Endothelial cell (in vitro differentiated cells): ENCODE measurements at regions not wholly inside any gene's neighbourhood (a gene's known extent, or its start where the extent isn't known, plus 50 kb on each side); places are given as distances from the start of the nearest gene placed in this dataset.
"Not testable (repeated sequence)": the region's sequence is repeated elsewhere in the genome, so short reads cannot be mapped to it uniquely, and the experiment has no call there.

Experiments used
- DNase-seq: peaks from one replicate; pipeline ENCODE4 v3.0.0; 2021; ENCODE audit warnings: low spot score
- H3K27ac Mint-ChIP-seq: one replicate; pipeline ENCODE4 v1.8.0; 2021; ENCODE audit warnings: mixed read lengths, inconsistent platforms; ENCODE audit not compliant: unreplicated experiment
- H3K27me3 Mint-ChIP-seq: one replicate; pipeline ENCODE4 v1.8.0; 2021; ENCODE audit warnings: mild to moderate bottlenecking, moderate library complexity, mixed read lengths, inconsistent platforms; ENCODE audit not compliant: unreplicated experiment
- H3K36me3 Mint-ChIP-seq: one replicate; pipeline ENCODE4 v1.8.0; 2021; ENCODE audit warnings: mild to moderate bottlenecking, low read depth, mixed read lengths, inconsistent platforms; ENCODE audit not compliant: unreplicated experiment
- H3K4me1 Mint-ChIP-seq: one replicate; pipeline ENCODE4 v1.8.0; 2021; ENCODE audit warnings: mild to moderate bottlenecking, mixed read lengths, inconsistent platforms; ENCODE audit not compliant: unreplicated experiment
- H3K4me3 Mint-ChIP-seq: one replicate; pipeline ENCODE4 v1.8.0; 2021; ENCODE audit warnings: mild to moderate bottlenecking, mixed read lengths, inconsistent platforms; ENCODE audit not compliant: unreplicated experiment
- H3K9me3 Mint-ChIP-seq: one replicate; pipeline ENCODE4 v1.8.0; 2021; ENCODE audit warnings: mixed read lengths, inconsistent platforms; ENCODE audit not compliant: unreplicated experiment
- CTCF ChIP-seq: fragments of 200-600 bp; sonication (generic); IDR thresholded peaks from one replicate; pipeline ENCODE4 v1.5.0; 2021; ENCODE audit warnings: antibody characterized with exemption; ENCODE audit not compliant: unreplicated experiment

GRCh38 chr6:67009818-67010217 lies 1302.8 kb upstream of the EYS start:
- H3K27me3 Mint-ChIP-seq = no peaks in the 10 kb centered on the region
- no peak overlapping the region for H3K4me3 Mint-ChIP-seq
- DNase-seq = no peak

GRCh38 chr6:67003844-67004243 lies 1296.8 kb upstream of the EYS start:
- no peak overlapping the region for H3K4me3 Mint-ChIP-seq
- no peak overlapping the region for H3K27ac Mint-ChIP-seq
- H3K27me3 Mint-ChIP-seq = no peaks in the 10 kb centered on the region
- no peak for DNase-seq
- H3K4me1 Mint-ChIP-seq = no peaks in the 10 kb centered on the region
- H3K9me3 Mint-ChIP-seq = no peaks in the 10 kb centered on the region
- no peaks in the 10 kb centered on the region for H3K36me3 Mint-ChIP-seq
- TF ChIP-seq CTCF = no peak

More at GRCh38 chr6:67009818-67010217, 1302.8 kb upstream of the EYS start:
- no peak overlapping the region for H3K27ac Mint-ChIP-seq
- no peaks in the 10 kb centered on the region for H3K9me3 Mint-ChIP-seq
- TF ChIP-seq CTCF = peak; percentile 50
- no peaks in the 10 kb centered on the region for H3K4me1 Mint-ChIP-seq
- H3K36me3 Mint-ChIP-seq = no peaks in the 10 kb centered on the region

- H3K4me1 Mint-ChIP-seq = no peaks in the 10 kb centered on the region
- no peak overlapping the region for H3K27ac Mint-ChIP-seq
- no peak overlapping the region for H3K4me3 Mint-ChIP-seq
- H3K36me3 Mint-ChIP-seq = no peaks in the 10 kb centered on the region
- H3K9me3 Mint-ChIP-seq = peaks cover 4% of the 10 kb centered on the region
- no peak for TF ChIP-seq CTCF
- no peak for DNase-seq
- no peaks in the 10 kb centered on the region for H3K27me3 Mint-ChIP-seq
These were observed 1293.1 kb upstream of the EYS start for GRCh38 chr6:67000121-67000520.

- H3K36me3 Mint-ChIP-seq, H3K27me3 Mint-ChIP-seq, H3K4me1 Mint-ChIP-seq, H3K27ac Mint-ChIP-seq, H3K4me3 Mint-ChIP-seq, DNase-seq, H3K9me3 Mint-ChIP-seq: not testable (repeated sequence)
These were observed 1290.6 kb upstream of the EYS start for GRCh38 chr6:66997579-66997978.

GRCh38 chr6:66995669-66996068 lies 1288.6 kb upstream of the EYS start:
- H3K36me3 Mint-ChIP-seq = no peaks in the 10 kb centered on the region
- TF ChIP-seq CTCF = no peak
- H3K9me3 Mint-ChIP-seq = peaks cover 4% of the 10 kb centered on the region
- no peaks in the 10 kb centered on the region for H3K4me1 Mint-ChIP-seq
- no peak overlapping the region for H3K4me3 Mint-ChIP-seq
- H3K27ac Mint-ChIP-seq = no peak overlapping the region
- no peak for DNase-seq
- H3K27me3 Mint-ChIP-seq = no peaks in the 10 kb centered on the region

GRCh38 chr6:66993708-66994107 lies 1286.7 kb upstream of the EYS start:
- H3K27me3 Mint-ChIP-seq, DNase-seq, H3K27ac Mint-ChIP-seq, H3K4me1 Mint-ChIP-seq, H3K9me3 Mint-ChIP-seq, H3K4me3 Mint-ChIP-seq, H3K36me3 Mint-ChIP-seq: not testable (repeated sequence)
